Neutrophil (primary cell): ENCODE measurements at regions not wholly inside any gene's neighbourhood (a gene's known extent, or its start where the extent isn't known, plus 50 kb on each side); places are given as distances from the start of the nearest gene placed in this dataset.

ENCODE experiments used
- H3K27ac ChIP-seq: fragments of 200-600 bp; sonication (generic); 2 replicates; pipeline ENCODE4 v1.5.1; 2016; ENCODE audit warnings: mild to moderate bottlenecking, moderate library complexity
- H3K27me3 ChIP-seq: fragments of 200-600 bp; sonication (generic); 2 replicates; pipeline ENCODE4 v1.6.0; 2016; ENCODE audit warnings: mild to moderate bottlenecking
- H3K36me3 ChIP-seq: fragments of 200-600 bp; sonication (generic); 2 replicates; pipeline ENCODE4 v1.5.1; 2017
- H3K4me1 ChIP-seq, 2 experiments: fragments of 200-600 bp in 1 of 2; sonication (generic) in 1 of 2; 1 replicate in 1 of 2; 2 replicates in 1 of 2; pipeline versions ENCODE4 v1.5.1 to v1.6.1; 2013 to 2016; ENCODE audit warnings: low read depth in 1 of 2, low read length in 1 of 2, mild to moderate bottlenecking in 1 of 2, moderate library complexity in 1 of 2; ENCODE audit not compliant: control insufficient read depth in 1 of 2, insufficient read depth in 1 of 2
- H3K4me3 ChIP-seq, 2 experiments: fragments of 200-600 bp in 1 of 2; sonication (generic) in 1 of 2; 1 replicate in 1 of 2; 2 replicates in 1 of 2; pipeline ENCODE4 v1.5.1; 2013 to 2016; ENCODE audit warnings: low read depth in 1 of 2, low read length in 1 of 2, mild to moderate bottlenecking in 1 of 2, moderate library complexity in 1 of 2
- H3K9me3 ChIP-seq: fragments of 200-600 bp; sonication (generic); 2 replicates; pipeline ENCODE4 v1.5.1; 2016
- TF ChIP-seq, protein P1 (sequence below): fragments of 200-600 bp; sonication (generic); IDR thresholded peaks from 2 replicates; pipeline ENCODE4 v1.5.1; 2016; ENCODE audit warnings: antibody characterized with exemption

DNA sequence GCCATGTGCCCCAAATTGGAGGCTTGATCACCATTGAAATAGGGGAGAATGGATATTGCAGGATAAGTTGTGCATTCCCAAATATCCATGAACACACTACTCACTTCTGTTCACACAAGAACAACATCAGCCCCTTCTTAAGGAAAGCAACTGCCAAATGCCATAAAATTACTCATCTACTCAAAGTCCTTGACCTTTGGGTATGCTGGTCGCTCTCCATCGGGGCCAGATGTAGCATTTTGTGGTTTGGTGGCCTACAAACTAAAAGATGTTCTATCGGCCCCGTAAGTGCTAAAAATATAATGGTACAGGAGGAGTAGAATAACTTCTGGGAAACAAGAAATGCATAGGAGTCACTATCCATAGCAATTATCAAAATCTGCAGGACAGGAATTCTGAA lies 362.6 kb downstream of the AEBP2 start:
- Histone ChIP-seq H3K27me3 (no peaks in the 10 kb centered on the region), H3K4me1 (no peaks in the 10 kb centered on the region), H3K27ac (no peak overlapping the region), H3K36me3 (no peaks in the 10 kb centered on the region), H3K9me3 (no peaks in the 10 kb centered on the region), H3K4me3 (no peak overlapping the region)
- TF ChIP-seq, protein P1, sequence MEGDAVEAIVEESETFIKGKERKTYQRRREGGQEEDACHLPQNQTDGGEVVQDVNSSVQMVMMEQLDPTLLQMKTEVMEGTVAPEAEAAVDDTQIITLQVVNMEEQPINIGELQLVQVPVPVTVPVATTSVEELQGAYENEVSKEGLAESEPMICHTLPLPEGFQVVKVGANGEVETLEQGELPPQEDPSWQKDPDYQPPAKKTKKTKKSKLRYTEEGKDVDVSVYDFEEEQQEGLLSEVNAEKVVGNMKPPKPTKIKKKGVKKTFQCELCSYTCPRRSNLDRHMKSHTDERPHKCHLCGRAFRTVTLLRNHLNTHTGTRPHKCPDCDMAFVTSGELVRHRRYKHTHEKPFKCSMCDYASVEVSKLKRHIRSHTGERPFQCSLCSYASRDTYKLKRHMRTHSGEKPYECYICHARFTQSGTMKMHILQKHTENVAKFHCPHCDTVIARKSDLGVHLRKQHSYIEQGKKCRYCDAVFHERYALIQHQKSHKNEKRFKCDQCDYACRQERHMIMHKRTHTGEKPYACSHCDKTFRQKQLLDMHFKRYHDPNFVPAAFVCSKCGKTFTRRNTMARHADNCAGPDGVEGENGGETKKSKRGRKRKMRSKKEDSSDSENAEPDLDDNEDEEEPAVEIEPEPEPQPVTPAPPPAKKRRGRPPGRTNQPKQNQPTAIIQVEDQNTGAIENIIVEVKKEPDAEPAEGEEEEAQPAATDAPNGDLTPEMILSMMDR, result no peak

- Histone ChIP-seq H3K27ac (no peak overlapping the region), H3K36me3 (no peaks in the 10 kb centered on the region), H3K9me3 (no peaks in the 10 kb centered on the region), H3K27me3 (no peaks in the 10 kb centered on the region), H3K4me1 (no peaks in the 10 kb centered on the region), H3K4me3 (no peak overlapping the region)
- TF ChIP-seq, protein P1, result no peak
Observed at GRCh38 chr12:19802915-19803314, 363.6 kb downstream of the AEBP2 start.

GRCh38 chr12:19804737-19805136 lies 365.4 kb downstream of the AEBP2 start:
- Histone ChIP-seq H3K4me3 (no peak overlapping the region), H3K9me3 (no peaks in the 10 kb centered on the region), H3K36me3 (no peaks in the 10 kb centered on the region), H3K27ac (no peak overlapping the region), H3K4me1 (no peaks in the 10 kb centered on the region), H3K27me3 (no peaks in the 10 kb centered on the region)
- TF ChIP-seq, protein P1, result no peak

- Histone ChIP-seq H3K4me3 (no peak overlapping the region), H3K27ac (no peak overlapping the region), H3K27me3 (no peaks in the 10 kb centered on the region), H3K36me3 (no peaks in the 10 kb centered on the region), H3K9me3 (no peaks in the 10 kb centered on the region), H3K4me1 (no peaks in the 10 kb centered on the region)
- TF ChIP-seq, protein P1, result no peak
Observed at GRCh38 chr12:19808371-19808770, 369.1 kb downstream of the AEBP2 start.

- Histone ChIP-seq H3K4me3 (no peak overlapping the region), H3K9me3 (no peaks in the 10 kb centered on the region), H3K27ac (no peak overlapping the region), H3K27me3 (no peaks in the 10 kb centered on the region), H3K4me1 (no peaks in the 10 kb centered on the region), H3K36me3 (no peaks in the 10 kb centered on the region)
- TF ChIP-seq, protein P1, result no peak
Observed at GRCh38 chr12:19810213-19810612, 370.9 kb downstream of the AEBP2 start.

- Histone ChIP-seq H3K36me3 (no peaks in the 10 kb centered on the region), H3K9me3 (no peaks in the 10 kb centered on the region)
- TF ChIP-seq, protein P1, result no peak
Observed at GRCh38 chr12:19811922-19812321, 372.6 kb downstream of the AEBP2 start.

More at GRCh38 chr12:19811922-19812321, 372.6 kb downstream of the AEBP2 start:
- H3K27ac ChIP-seq, result no peak overlapping the region
- H3K4me3 ChIP-seq, result no peak overlapping the region
- no peaks in the 10 kb centered on the region for H3K27me3 ChIP-seq
- H3K4me1 ChIP-seq, result no peaks in the 10 kb centered on the region
